GM21717 (cell line): ENCODE measurements at regions not wholly inside any gene's neighbourhood (a gene's known extent, or its start where the extent isn't known, plus 50 kb on each side); places are given as distances from the start of the nearest gene placed in this dataset.

Experiments
- ATAC-seq: cut with Tn5 transposase; IDR thresholded peaks from one replicate; pipeline ENCODE4 v1.9.1; 2021; ENCODE audit warnings: mild to moderate bottlenecking, moderate library complexity; ENCODE audit not compliant: unreplicated experiment

DNA sequence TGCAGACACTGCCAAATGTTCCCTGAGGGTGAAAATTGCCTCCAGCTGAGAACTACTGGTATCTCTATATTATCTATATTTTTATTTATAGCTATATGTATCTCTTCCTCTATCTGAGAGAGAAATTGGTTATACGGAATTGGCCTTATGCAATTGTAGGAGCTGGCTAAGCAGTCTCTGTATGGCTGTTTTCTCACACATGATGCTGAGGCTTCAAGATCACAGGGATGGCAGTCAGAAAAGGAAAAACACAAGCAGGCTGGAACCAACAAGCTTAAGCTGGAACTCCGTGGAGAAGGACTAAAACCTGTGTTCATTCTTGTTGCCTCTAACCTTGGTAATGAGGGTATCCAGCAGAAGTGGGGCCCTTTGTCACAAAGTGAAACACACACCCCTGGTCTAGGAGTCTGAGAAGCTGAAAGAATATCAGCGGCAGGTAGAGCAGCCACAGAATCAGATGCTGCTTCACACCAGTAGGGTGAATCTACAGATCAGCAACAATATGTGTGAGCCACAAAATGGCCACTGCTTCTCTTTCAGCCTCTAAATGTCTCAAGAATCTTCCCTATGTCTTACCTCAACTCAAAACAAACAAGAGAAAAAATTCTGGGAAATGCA, 166.5 kb upstream of the PPP1R2C start:
- ATAC-seq: no peak

DNA sequence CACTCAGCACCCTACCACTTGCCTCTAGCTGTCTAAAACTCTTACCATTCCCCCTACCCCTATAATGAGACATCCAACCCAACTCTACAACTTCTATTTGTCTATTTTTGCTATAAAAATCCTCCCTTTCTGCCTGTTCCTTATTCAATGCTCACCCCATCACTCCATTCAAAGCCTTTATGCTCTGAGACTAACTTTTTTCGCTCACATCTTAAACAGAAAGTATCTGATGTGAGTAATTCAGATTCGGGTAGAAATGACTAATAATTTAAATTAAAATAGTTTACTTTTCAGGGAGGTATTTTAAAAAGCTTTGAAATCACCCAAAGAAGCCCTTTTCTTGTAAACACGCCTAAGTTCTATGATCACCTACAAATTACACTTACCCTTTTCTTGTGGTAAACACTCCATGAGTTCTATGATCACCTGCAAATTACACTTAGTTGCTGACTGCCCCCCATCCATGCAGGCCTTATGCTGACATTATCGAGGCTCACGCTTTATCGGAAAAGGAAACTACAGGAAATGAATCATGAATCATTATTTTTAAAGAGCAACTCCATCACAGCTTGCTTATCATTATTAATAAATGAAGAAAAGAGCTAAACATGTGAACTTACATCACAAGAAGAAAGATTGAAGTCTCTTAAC, 168.7 kb upstream of the PPP1R2C start:
- ATAC-seq: no peak

DNA sequence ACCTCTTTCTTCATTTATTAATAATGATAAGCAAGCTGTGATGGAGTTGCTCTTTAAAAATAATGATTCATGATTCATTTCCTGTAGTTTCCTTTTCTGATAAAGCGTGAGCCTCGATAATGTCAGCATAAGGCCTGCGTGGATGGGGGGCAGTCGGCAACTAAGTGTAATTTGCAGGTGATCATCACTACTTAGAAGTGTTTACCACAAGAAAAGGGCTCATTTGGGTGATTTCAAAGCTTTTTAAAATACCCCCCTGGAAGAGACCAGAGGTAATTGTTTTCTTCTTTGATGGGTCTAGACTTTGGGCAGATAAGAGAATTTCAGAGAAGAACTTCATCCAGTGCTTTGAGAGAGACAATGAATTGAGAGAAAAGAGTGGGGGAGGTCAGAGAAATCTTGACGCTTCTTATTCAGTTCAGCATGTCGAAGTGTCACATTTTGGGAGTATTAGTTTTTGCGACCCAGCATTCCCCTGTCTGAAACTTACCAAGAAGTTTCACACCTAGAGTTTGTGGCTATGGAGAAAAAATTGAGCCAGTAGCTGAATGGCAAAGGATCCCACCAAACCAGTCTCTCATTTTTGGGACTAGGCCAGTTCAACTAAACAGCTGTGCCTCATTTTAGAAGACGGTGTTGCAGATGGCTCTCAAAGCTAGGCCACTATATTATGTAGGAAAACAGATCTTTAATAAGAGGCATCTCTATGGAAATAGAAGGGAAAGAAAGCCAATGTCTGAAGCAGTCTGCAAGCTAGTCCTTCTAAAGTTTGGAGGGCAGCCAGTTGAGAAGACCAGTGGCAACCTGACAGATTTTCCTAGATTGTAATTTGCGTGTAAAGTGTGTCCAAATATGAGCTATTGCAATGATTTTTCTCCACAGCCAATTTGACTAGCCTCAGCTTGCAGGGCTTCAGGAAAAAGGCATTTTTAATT, 171.0 kb upstream of the PPP1R2C start:
- ATAC-seq: no peak

DNA sequence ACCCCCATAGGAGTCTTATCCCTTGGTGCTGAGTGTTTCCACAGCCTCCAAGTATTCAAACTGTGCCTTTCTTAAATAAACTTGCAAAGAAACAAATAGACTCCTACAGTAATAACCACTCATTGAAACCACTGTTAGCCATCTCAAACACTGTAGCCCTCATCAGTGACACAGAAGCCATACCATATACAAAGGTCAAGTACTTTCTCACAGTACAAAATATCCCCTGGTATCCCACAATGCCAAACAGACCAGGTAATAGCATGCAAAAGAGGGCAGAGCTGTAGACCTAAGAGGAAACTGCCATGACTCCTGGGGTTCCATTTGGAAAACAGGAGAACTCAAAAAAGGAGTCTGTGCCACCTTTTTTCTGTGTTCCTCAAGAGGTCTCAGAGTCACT, 173.8 kb upstream of the PPP1R2C start:
- ATAC-seq: no peak

DNA sequence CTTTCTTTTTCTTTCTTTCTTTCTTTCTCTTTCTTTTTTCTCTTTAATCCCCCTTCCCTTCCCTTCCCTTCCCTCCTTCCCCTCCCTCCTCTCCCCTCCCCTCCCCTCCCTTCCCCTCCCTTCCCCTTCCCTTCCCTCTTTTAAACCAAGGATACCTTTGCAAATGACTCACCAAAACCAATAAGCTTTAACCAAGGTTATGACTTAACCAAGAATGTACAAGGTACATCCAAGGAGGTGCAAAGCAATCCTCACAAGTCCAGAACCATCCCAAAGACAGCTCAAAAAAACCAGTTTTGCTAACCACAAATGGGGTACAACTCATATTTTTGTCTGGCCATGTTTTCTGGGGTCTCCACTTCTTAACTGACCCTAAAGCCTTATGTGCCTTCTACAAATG, 174.7 kb upstream of the PPP1R2C start:
- no peak for ATAC-seq

DNA sequence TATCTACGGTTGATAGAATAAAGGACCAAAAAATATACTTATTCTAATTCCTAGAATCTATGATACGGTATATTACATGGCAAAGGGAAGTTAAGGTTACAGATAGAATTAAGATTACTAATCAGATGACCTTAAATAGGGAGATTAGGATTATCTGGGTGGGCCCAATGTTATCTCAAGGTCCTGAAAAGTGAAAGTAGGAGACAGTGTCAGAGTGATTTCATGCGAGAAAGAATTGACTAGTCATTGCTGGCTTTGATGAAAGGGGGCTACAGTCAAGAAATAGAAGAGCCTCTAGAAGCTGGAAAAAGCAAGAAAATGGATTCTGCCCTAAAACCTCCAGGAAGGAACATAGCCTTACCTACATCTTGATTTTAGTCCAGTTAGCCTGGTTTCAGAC, 176.9 kb upstream of the PPP1R2C start:
- ATAC-seq: peak; percentile 34

DNA sequence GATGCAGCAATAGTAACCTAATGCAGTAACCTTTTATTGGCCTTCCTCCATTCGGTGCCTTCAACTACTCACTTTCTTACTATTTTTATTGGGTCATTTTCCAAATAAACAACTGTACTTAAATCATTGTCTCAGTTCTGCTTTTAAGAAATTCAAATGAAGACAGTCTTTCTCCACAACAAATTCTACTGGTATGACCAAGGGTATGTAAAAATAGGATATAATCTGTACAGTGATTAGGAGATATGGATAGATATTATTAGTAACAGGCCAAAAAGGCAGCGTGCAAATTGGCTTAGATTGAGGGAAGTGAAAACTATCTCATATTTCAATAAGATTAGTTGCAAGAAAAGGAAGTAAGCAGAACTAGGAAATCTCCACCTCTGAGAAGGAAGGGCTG, 177.4 kb upstream of the PPP1R2C start:
- peak; percentile 89 for ATAC-seq

DNA sequence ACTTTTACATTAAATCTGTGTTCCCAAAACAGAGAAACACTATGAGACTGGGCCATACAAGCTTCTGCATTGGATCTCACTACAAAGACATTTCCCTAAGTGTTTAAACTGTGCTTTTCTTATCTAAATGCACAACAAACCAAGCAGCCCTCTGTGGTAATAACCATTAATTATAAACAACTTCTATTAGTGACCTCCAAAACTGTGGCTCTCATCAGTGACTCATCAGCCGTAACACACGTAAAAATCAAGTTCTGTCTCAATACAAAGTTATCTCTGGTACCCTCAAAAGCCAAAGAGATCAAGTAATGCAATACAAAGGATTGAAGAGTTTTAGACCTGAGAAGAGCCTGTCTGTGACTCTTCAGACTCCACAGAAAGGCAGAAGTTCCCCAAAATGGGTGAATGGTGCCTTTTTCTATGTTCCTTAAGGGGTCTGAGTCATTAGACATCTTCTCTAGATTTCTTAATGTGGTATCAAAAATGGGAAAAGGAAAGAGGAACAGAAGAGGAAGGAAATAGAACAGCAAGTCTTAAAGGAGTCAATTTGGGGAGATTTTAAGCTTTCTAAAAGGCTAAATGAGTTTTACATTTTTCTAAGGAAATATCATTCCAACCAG, 189.8 kb upstream of the PPP1R2C start:
- ATAC-seq: no peak

DNA sequence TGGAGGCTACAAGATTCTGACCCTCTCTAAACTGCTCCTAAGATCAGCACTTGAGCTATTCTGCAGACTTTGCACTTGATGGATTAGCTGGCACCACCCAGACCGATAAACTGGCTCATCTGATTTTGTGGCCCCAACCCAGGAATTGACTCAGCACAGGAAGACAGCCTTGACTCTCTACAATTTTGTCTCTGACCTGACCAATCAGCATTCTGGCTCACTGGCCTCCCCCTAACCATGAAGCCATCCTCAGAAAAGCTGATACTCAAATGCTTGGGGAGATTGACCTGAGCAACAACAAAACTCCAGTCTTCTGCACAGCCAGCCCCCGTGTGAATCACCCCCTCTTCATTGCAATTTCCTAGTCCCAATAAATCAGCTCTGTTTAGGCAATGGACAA, 195.4 kb upstream of the PPP1R2C start:
- no peak for ATAC-seq

DNA sequence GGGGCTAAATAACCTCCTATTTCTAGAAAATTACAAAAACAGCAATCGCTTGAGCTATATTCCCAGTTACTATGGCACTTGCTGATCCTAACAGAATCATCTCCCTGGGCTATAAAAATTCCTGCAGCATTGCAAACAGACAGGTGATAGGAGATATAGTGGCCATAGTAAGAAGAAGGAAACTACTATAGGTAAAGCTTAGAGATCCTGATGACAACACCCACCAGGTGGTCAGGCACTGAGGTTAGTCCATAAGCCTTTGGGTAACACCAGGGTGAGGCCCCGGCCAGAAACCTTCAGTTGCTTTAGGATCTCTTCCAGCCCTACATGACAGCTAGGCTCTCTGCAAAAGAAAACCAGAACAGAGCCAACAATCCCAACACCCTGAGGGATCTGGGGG, 197.9 kb upstream of the PPP1R2C start:
- no peak for ATAC-seq

DNA sequence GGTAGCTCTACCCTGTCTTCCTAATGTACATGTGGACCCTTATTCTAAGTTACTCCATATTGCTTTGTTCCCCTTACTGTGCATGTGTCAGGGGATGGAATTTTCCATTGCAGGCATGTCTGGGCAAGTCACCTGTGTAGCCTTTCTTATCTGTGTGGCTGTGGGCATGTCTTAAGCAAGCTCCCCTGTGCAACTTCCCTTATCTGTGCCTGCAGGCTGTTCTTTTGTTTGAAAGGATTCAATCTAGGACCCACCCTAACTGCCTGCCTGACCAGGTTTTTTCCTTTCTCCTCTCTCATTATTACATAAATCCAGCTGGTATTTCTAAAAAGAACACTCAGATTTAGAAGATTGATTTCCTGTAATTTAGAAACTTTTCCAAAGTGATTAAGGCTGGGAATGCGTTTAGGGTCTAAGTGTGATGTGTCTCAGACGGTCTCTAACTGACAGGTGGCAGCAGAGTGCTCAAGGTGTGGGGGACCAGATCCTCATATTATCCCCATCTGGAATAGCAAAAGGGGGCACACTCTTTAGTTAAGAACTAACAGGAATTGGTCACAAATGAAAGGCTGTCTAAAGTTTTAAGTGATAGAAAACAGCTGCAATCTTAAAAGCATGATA, 198.9 kb upstream of the PPP1R2C start:
- no peak for ATAC-seq

DNA sequence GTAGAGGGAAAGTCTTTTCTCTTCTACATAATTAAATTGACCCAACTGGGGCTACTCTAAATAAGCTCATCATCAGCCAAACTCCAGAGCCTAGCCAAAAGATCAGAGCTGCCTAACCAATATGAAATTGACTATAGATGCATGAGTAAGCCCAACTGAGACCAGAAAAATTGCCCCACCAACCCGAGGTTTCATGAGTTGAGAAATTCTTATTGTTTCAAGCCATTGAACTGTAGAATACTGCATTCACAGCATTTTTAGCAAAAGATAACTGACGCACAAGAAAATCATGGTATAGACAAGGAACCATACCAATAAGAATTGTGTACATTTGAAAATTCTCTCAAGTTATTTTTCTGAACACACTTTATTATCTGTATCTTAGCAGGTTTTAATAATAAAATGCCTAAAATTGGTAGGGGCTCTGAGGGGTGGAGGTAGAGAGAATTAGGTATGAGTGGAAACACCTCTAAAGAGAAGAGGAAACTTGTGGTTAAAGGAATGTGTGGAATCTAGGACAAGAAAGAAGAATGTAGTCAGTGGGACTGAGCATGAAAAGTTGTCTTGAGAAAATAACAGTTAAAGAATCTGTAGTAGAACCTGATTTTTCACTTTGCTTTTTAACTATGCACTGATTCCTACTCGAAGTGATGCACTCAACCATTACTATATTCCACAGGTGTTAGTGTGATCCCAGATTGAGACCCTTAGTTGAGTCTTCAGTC, 200.9 kb upstream of the PPP1R2C start:
- ATAC-seq: no peak

DNA sequence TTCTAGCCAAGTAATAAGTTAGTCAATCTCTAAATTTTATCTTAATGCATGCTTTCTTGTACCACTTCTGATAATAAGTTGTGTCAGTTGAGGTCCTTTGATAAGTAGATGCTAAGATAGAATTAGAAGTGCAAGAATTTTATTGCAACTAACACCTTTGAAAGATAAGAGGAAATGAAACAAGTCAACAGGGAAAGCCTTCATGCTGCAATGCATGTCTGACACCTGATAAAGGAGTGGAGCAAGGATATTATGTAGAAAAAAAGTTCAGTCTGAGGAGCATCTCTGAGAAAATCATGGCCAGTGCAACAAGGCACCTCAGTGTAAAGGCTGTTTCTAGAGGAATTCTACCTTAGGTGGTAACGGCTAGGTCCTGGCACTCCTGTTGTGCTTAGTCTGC, 210.7 kb upstream of the PPP1R2C start:
- no peak for ATAC-seq

DNA sequence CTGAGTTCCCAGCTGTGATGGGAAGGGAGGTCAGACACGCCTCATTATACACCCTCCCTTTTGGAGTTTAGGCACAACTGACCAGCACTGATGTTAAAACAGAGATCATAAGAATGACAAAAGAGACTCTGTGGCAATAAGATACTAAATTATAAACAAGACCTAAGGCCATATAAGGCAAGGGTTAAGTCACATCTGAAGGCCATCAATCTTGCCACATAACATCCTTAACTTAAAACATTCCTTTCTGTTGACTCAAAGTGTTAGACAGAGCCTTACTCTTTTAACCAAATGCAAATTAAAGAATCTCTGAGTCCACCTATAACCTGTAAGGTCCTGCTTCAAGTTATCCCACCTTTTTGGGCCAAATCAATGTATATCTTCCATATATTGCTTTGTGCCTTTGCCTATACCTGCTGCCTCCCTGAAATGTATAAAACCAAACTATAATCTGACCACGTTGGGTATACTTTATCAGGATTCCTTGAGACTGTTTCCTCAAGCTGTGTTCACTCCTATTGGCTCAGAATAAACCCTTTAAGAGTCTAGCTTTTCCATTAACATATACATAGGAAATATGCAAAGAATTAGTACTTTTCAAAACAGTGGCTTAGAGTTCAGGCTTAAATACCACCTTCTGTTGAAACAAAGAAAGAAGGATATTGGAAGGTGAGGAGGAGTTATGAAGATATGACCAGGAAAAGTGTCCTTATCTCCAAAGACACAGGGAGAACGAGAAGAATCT, 214.4 kb upstream of the PPP1R2C start:
- ATAC-seq: no peak

DNA sequence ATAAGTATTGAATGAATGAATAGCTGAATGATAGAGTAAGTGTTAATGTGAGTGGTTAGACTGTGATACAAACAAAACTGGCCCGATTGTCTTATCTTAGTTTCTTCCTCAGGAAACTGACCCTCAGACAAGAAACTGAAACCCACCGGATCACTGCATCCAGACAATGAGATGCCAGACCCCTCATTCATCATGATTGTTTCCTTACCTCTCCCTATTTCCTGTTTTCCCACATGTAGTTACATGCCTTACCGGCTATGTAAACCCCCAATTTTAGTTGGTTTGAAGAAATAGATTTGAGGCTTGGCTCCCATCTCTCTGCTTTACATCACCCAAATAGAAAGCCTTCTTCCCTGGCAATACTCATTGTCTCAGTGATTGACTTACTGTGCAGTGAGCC, 218.9 kb upstream of the PPP1R2C start:
- no peak for ATAC-seq

DNA sequence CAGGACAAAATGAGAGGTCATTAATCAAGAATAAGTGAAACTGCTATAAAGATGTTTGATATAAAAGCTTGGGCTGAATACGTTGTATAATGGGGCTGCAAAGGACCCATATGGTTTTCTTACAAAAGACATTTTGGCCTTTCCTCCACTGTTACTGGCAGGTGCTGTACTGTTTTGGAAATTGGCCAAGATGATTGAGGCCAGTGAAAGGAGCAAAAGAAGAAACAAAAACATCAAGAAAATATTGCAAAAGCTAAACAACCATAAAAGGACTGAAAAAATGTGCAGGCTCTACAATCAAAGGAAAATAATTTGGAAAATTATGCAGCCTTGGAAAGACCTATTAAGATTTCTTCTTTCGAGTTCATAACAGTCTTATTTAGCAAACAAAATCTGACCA, 222.2 kb upstream of the PPP1R2C start:
- no peak for ATAC-seq

DNA sequence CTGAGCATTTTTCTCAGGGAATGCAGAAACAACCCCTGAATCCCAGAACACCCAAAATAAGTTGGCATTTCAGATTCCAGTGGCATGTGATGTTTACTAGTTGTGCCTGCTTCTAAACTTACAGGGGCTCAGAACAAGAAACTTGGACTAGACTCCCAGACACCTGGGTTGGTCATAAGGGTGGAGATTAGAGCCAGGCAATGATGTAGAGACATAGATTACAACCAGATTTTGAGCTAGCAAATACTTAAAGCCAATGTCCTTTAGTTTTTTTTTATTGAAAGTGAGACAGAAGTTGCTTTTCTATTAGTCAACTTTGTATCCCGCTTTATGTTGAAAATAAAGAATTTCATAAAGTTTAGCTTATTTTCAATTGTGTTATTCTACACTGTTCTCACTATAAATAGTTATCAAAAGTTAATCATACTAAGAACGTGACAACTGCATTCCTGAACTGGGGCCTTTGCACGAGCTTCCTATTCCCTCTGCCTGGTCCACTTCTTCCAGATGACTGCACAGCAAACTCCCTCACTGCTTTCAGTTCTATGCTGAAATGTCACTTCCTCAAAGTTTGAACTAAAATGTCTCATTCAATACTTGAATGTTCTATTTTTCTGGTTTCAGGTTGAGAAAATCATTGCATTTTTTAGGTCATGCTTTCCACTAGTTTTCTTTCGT, 224.7 kb upstream of the PPP1R2C start:
- peak; percentile 89 for ATAC-seq

DNA sequence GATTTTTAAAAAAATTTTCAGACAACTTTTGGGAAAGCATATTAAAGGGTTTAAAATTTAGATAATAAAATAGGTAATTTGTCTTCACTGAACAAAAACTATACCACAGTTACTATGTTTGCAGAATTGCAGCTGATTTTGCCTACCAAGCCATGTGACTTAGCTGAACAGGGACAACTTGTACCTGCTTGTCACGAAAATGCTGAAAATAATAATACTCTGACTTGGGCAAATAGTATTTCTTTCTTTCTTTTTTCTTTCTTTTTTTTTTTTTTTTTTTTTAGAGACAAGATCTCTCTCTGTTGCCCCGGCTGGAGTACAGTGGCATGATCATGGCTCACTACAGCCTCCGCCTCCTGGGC, 225.2 kb upstream of the PPP1R2C start:
- ATAC-seq: peak; percentile 35

DNA sequence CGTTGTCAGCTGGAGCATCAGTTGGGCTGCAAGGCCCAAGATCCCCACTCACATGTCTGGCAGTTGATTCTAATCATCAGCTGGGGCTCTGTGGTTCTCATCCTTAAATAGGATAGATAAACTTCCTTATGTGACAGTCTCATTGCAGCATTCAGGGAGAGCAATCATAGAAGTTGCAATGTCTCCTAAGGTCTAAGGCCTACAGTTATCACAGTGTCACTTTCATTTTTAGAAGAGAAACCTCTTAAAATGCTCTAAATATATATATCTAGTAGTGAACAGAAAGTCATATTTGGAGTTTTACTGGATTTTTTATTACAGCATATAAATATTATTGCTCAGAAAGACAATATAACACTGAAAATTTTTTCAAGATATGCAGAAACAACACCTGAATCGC, 226.0 kb upstream of the PPP1R2C start:
- ATAC-seq: peak; percentile 33
